ENCODE measurements at regions not wholly inside any gene's neighbourhood (a gene's known extent, or its start where the extent isn't known, plus 50 kb on each side); places are given as distances from the start of the nearest gene placed in this dataset.
"Not testable (repeated sequence)": the region's sequence is repeated elsewhere in the genome, so short reads cannot be mapped to it uniquely, and the experiment has no call there.

DNA sequence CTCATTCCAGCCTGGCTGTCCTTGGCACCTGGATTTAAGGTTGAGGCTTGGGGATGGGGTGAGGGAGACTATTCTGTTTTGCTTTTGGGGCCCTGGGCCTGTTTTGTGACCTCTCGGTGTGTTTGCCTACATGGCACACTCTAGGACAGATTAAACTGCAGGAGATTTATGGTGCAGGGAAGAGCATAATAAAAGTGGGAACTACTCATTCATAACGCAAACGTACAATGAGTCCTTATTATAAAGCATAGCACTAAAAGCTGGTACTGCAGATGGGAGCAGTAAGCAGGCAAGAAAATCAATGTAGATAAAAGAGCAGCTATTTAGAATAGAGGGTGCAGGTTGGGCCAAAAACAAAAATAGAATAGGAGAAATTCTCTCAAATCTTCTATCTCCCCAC is 238.4 kb downstream of the ACTR3 start:
- in situ Hi-C loops (cut with HindIII; ENCODE audit: low sequenced_read_pairs): no loop called here

DNA sequence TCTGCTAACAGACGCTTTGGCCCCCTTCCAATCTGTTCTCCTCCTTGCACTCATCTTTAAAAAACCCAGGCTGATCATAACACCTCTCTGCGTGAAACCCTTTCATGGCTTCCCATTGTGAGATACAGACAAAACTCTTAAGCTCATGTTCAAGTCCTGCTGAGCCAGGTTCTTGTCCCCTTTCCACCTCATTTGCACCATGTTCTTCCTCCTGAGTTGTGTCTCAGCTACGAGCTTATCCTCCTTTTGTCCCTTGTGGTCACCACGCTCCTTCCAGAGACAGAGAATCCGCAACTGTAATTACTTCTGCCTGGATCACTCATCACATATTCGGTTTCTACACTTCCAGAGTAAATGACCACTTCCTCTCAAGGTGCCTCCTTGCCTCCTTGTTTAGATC is 238.8 kb downstream of the ACTR3 start:
- in situ Hi-C loops (cut with HindIII; ENCODE audit: low sequenced_read_pairs): no loop called here

DNA sequence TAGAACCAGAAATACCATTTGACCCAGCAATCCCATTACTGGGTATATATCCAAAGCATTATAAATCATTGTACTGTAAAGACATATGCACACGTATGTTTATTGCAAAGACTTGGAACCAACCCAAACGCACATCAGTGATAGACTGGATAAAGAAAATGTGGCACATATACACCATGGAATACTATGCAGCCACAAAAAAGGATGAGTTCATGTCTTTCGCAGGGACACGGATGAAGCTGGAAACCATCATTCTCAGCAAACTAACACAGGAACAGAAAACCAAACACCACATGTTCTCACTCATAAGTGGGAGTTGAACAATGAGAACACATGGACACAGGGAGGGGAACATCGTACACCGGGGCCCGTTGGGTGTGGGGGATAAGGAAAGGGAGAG is 242.2 kb downstream of the ACTR3 start:
- in situ Hi-C loops (cut with HindIII; ENCODE audit: low sequenced_read_pairs): not testable (repeated sequence)

DNA sequence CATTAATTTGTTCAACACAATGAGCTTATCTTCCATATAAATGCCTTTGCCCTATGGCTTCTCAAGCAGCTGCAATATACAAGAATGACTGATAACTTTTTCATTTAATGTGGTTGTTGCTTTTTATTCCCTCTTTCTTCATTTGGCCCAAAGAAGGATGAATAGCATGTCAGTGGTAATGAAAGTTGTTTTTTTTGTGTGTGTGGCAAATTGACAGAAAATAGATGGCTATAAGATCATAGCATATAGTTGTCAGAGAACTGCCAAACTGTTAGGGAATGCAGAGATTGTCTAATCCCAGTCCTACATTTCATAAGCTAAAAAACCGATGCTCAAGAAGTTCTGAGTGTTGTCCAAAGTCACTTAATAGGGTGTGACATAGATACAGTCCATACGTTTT is 244.3 kb downstream of the ACTR3 start:
- in situ Hi-C loops (cut with HindIII; ENCODE audit: low sequenced_read_pairs): no loop called here

DNA sequence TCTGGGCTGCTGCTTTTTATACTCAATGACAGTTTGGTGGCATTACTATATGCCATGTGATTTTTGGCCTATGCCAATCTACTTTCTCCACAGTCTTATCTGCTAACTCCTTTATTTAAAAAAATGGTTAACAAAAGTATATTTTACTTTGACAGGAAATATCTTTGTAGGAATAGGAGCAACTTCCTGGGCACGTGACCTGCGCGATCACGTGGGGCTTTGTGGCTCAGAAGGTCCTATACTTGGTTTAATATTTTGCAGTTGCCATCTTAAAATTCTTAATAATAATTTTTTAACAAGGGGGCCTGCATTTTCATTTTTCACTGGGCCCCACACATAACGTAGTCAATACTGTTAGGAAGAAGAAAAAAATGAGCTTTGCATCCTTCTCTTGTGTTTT is 249.7 kb downstream of the ACTR3 start:
- in situ Hi-C loops (cut with HindIII; ENCODE audit: low sequenced_read_pairs): no loop called here

DNA sequence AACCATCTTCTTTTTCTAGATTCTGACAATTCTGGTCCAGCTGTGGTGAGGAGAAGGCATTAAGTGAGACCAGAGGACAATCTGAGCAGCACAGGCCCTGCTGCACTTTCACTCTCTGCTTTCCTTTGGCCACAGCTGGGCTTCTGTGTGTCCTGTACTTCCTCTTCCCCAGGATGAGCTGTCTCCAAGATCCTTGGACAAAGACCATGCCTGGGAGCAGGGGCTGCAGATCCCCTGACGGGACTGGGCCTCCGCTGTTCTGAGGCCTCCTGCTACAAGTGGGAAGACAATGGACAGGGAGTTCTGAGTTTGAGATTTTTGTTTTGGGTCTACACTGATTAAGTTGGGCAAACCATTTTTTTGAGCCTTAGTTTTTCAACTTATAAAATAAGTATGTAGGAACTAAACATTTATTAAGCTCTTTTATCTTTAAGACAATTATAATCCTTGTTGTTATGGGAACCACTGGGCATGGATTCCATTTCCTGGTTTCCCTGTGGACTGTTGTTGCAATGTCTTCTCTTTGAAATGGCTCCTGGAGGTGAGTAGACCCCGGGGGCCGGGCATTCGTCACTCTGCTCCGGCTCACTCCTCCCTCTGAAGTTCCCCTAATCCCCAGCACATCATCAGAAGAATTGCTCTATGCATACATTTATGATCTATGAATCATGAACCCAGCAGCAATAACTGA is 266.6 kb downstream of the ACTR3 start:
- in situ Hi-C loops (cut with HindIII; ENCODE audit: low sequenced_read_pairs): no loop called here

DNA sequence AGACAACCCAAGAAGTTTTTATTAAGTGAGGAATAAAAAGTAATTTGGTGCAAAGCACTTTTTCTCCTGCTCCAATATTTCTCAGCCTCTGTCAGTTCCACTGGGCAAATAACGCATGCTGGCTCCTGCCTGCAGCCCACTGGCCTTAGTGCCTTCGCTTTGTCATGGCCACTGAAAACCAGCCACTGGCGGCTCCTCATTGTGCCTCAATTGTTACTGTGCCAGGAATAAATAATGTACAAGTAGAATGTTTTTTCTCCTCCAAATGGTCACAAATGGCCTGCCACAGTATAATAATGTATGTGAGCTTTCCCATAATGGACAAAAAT is 267.1 kb downstream of the ACTR3 start:
- in situ Hi-C loops (cut with HindIII; ENCODE audit: low sequenced_read_pairs): no loop called here

DNA sequence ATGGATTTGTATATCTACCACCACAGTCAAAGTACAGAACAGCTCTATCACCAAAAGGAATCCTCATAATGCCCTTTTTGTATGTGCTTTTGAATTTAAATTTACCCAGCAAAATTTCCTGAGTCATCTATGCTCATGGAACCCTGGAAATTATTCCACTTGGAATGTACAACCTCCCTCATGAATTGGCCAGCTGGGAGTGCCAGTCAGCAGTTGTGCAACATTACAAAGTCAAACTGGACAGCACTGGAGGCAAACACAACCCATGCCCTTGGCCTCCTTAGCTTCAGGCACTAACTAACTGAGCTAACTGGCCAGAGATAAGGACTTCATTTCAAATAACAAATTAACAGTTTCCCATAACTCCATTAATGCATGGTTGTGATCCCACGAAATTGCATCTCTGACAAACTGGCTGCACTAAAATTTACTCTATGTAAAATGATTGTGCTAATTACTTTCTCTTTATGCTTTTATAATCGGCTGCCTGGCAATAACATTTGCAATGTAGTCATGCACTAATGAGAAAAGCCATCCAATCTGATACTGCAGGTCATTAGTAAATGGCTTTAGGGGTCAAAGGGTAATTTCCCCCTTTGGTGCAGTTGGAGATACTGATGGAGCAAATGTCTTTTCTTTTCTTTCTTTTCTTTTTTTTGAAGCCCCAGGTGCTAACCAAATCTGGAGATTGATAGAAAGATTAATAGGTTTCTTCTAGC is 270.5 kb downstream of the ACTR3 start:
- in situ Hi-C loops (cut with HindIII; ENCODE audit: low sequenced_read_pairs): no loop called here

DNA sequence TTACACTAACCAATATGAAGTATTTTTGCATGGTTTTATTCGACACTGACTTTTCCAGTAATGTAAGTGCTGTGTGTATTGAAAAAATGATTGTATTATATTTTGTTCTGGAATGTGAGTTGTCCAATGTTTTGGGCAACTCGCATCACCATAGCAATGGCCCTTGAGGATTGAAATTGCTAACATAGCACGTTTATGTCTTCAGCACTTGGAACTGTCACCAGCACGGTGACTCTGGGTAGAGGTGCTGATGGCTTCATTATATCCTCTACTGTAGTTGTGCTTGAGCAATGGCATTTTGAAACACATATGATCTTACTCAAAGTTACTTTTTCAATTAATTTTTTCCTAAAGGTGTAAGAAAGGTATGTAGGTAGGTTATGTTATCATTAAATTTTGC is 271.5 kb downstream of the ACTR3 start:
- in situ Hi-C loops (cut with HindIII; ENCODE audit: low sequenced_read_pairs): no loop called here

DNA sequence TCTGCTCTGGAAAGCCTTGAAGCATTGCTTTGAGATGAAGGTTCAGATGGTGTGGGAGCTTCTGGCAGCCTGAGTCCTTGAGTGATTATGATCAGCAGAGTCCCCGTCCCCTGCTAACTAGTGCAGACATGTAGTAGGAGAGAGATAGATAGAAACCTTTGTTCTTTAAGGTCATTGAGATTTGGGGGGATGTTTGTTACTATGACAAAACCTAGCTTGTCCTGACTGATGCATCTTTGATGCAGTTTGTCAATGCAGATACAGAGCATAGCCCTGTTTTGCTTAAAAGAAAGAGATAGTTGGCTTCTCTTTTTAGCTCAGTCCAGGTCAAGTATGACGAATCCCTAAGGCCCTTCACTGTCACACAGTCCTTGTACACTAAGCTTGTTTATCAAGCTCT is 274.6 kb upstream of the DPP10 start:
- in situ Hi-C loops (cut with HindIII; ENCODE audit: low sequenced_read_pairs): no loop called here

DNA sequence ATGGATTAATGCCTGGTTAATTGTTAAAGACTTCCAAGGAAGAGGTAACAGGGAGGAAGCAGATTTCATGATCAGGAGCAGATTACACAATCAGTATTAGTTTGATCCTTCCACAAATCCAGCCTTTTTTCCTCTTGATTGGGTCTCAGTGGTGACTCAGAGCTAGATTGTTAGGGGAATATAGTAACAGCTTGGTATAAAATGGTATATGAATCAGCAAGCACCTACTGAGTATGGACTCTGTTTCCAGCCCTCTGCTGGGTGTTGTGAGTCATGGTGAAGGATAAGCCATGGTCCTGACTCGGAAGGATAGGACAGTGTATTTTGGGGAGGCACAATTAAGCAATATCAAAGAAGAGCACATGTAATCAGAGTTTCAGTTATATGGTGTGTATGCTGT is 272.4 kb upstream of the DPP10 start:
- in situ Hi-C loops (cut with HindIII; ENCODE audit: low sequenced_read_pairs): no loop called here

DNA sequence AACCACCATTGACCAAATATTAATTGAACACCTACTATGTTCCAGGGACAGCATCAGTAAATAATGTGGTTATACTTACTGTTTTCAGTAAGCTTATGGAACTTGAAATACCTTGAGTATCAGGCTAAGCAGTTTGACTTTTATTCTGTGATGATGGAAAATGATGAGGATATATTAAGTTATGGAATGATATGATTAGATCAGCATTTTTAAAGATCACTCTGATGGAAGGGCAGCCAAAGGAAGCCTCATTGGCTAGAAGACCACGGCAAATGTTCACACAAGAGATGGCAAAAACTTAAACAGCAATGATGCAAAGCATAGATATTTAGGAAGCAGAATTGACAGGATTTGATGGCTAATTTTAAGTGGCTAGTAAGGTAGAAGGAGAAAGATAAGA is 266.9 kb upstream of the DPP10 start:
- in situ Hi-C loops (cut with HindIII; ENCODE audit: low sequenced_read_pairs): no loop called here

DNA sequence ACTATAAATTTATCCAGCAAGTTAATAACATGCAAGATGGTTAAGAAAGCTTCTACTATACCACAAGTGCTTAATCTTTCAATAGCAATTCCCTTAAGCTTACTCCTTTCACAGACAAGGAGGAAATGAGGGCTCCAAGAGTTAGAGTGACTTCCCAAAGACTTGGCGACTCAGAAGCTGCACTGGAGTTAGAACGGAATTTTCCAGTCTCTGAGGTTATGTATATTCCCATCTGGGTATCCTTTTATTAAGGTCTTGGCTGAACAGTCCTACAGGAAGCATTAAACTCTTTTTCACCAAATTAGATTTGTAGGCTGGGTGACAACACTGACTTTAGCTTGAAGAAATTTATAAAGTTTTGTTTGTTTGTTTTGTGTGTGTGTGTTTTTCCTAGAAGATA is 256.9 kb upstream of the DPP10 start:
- in situ Hi-C loops (cut with HindIII; ENCODE audit: low sequenced_read_pairs): no loop called here

DNA sequence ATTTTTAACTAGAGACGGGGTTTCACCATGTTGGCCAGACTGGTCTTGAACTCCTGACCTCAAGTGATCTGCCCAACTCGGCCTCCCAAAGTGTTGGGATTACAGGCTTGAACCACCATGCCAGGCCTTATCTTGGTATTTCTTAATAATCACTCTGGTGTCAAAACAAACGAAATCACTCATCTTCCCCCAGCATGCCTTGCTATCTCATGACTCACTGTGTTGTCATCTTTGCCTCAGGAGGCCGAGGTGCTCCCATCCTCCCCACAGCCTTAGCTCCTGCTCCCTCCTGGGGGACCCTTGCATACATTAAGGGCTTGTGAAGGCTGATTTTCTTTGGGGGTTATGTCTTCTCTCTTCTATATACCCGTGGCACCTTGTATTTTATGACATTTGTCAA is 250.1 kb upstream of the DPP10 start:
- in situ Hi-C loops (cut with HindIII; ENCODE audit: low sequenced_read_pairs): no loop called here

DNA sequence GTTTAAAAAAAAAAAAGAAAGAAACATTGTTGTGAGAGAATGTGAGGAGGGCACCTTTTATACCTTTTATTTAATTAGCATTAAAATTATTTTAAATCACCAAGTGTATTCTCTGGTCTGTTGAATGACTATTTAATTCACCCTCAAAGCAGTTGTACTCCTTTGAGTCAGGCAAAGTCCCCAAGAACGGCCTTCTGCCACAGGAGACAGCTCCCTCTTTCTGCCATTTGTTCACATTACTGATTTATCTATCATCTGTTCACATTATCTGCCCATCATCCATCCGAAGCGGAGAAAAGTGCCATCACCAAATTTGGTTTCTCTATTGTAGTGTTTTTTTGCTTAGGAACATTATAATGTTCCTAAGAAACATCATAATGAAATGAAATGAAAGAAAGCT is 240.7 kb upstream of the DPP10 start:
- in situ Hi-C loops (cut with HindIII; ENCODE audit: low sequenced_read_pairs): no loop called here

DNA sequence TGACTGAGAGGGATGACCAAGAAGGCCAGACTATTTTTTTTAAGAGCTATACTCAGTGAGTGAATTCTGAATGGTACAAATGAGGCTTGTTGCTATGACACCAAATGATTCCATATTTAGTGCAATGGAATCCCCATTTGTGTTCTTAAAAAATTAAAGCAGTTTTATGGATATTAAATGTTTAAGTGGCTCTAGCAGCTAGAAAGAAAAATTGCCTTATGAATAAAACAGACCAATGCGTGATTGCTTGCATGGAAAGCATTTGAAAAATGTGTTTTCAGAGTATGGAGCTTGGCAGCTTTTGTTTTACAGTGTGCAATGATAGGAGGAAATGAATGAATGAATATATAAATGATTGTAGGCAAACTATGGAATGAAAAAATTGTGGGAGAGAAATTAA is 238.8 kb upstream of the DPP10 start:
- in situ Hi-C loops (cut with HindIII; ENCODE audit: low sequenced_read_pairs): no loop called here

DNA sequence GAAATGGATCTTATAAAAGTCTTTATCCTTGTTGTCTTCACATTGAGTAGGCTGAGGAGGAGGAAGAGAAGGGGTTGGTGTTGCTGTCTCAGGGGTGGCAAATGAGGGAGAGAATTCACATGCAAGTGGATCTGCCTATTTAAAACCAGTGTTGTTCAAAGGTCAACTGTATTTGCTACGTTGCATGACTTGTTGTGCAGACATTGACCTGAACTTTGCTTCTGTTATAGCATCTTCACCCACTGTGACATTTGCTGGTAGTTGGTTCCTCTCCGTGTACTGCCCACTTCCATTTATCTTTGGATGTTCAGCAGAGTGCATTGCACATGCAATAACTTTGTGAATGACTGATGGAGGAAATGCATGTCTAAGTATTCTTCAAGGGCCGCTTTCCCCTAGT is 228.6 kb upstream of the DPP10 start:
- in situ Hi-C loops (cut with HindIII; ENCODE audit: low sequenced_read_pairs): no loop called here

DNA sequence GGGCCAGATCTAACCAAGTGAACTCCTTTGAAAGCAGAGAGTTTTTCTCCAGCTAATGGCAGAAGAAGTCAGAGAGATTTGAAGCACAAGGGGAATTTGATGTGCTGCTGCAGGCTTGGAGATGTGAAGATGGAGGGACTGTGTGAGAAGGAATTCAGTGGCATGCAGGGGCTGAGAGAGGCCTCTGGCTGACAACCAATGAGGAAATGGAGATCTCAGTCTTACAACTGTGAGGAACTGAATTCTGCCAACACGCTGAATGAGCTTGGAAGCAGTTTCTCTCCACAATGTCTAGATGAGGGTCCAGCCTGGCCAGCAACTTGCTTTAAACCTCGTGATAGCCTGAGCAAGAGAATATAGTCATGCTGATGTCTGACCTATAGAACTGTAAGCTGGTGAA is 224.1 kb upstream of the DPP10 start:
- in situ Hi-C loops (cut with HindIII; ENCODE audit: low sequenced_read_pairs): no loop called here

DNA sequence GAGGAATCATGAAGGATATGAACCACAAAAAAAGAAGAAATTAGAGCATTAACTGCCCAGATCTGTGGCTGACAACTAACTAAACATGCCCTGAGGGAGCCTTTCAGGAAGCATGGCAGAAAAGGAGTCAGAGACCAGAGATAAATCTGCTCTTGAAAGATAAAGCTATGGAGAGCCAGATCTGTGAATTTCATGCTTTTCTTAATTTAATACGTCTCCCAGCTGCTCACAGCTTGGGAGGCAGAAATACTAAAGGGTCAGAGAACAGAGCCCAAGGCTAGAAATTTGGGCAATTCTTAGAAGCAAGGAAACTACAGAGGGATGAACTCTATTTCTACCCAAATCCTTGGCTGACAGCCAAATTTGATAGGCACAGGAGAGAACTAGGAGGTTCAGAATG is 223.0 kb upstream of the DPP10 start:
- in situ Hi-C loops (cut with HindIII; ENCODE audit: low sequenced_read_pairs): no loop called here

DNA sequence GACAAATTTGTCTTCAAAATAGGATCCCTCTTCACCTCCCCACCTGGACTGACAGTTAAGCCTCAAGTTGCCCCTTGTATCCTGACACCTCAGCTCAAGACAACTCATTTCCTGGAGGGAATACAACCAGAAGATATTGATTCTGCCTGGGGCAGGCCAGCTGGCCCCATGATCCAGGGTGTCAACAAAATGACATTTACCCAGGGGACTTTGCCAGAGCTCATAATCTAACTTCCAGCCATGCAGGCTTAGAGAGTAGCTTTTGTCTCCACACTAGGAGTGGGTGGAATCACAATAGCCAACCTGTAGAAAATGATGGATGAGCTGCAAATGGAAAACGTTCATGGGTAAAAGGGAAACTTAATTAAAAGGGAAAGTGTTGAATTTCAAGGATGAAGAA is 220.1 kb upstream of the DPP10 start:
- in situ Hi-C loops (cut with HindIII; ENCODE audit: low sequenced_read_pairs): no loop called here

DNA sequence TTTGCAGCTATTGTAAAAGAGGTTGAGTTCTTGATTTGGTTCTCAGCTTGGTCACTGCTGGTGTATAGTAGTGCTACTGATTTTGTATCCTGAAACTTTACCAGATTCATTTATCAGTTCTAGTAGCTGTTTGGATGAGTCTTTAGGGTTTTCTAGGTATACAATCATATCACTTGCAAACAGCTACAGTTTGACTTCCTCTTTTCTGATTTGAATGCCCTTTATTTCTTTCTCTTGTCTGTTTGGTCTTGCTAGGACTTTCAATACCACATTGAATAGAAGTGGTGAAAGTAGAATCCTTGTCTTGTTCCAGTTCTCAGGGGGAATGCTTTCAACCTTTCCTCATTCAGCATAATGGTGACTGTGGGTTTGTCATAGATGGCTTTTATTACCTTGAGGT is 210.5 kb upstream of the DPP10 start:
- in situ Hi-C loops (cut with HindIII; ENCODE audit: low sequenced_read_pairs): no loop called here

DNA sequence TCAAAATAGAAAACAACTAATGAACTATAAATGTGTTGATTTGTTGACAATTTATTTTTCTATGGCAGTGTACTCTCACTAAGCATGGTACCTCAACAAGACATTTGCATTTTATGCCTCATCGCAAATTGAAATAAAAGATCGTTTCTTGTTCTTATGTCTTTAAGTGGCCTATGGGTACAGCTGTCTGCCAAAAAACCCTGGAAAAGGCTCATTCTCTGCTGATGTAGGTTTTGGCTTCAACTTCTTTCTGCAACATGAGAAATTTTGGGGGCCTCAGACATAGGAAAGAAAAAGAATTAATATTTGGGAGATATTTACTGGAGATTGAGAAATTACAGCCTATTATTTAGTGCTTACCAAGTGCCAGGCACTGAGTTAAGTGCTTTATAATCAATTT is 205.1 kb upstream of the DPP10 start:
- in situ Hi-C loops (cut with HindIII; ENCODE audit: low sequenced_read_pairs): no loop called here

DNA sequence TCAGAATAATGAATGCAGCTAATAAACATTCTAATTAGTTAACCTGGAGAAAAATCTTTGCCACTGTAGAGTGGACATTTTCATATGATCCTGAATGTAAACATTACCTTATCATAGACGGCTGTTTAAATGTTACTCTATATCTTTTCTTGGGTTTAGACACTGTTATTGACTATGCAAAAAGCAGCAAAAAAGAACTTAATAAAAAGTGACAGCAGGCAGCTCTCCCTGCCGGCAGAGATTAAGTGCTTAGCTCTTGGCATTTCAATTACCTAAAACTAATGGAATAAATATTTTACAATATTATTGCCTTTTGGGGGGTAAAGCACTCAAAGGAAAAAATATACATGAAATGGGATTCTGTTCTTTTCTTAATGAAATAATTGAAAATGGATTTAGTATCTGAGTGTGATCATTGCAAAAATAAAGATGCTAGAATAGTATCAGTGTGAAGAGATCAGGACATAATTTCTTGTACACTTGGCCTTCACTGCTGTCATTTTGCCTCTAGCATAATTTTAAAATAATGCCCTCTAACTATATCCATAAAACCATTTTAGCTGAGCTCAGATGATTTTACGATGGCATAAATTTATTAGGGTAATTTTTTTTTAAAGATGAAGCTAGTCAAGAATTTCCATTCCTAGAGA is 203.4 kb upstream of the DPP10 start:
- in situ Hi-C loops (cut with HindIII; ENCODE audit: low sequenced_read_pairs): no loop called here

Measured in DLD1 (cell line).